ENCODE measurements at regions not wholly inside any gene's neighbourhood (a gene's known extent, or its start where the extent isn't known, plus 50 kb on each side); places are given as distances from the start of the nearest gene placed in this dataset.

- Histone ChIP-seq H3K4me1 (ENCODE audit: insufficient read depth, low read length, severe bottlenecking) (peaks cover 8% of the 10 kb centered on the region), H2AFZ (ENCODE audit: low read length) (no peak overlapping the region), H3K4me3 (ENCODE audit: low read depth, low read length, poor library complexity, severe bottlenecking) (no peak overlapping the region), H3K79me2 (ENCODE audit: insufficient read depth, low read length) (no peaks in the 10 kb centered on the region), H3K9me3 (ENCODE audit: low read length) (no peaks in the 10 kb centered on the region), H3F3A (ENCODE audit: insufficient read depth, low read length) (no peaks in the 10 kb centered on the region), H3K27me3 (ENCODE audit: insufficient read depth, low read length) (no peaks in the 10 kb centered on the region), H3K9ac (ENCODE audit: low read length) (no peak overlapping the region), H4K20me1 (ENCODE audit: insufficient read depth, low read length) (no peaks in the 10 kb centered on the region), H3K4me2 (ENCODE audit: low read length) (no peak overlapping the region), H3K27ac (ENCODE audit: low read depth, low read length, poor library complexity, severe bottlenecking) (no peak overlapping the region), H3K36me3 (ENCODE audit: insufficient read depth, low read length) (no peaks in the 10 kb centered on the region), H3K9me2 (ENCODE audit: low read depth, low read length) (no peaks in the 10 kb centered on the region)
- TF ChIP-seq EZH2 (IDR thresholded peaks at IDR 0.05; ENCODE audit: borderline replicate concordance, low read length), result no peak
- TF ChIP-seq CTCF (IDR thresholded peaks at IDR 0.05; ENCODE audit: low read length), result no peak
Observed at GRCh38 chr22:22187299-22187698, 57.3 kb upstream of the VPREB1 start.

GRCh38 chr22:22185844-22186499 is 58.6 kb upstream of the VPREB1 start:
- Histone ChIP-seq H3K27me3 (ENCODE audit: insufficient read depth, low read length) (no peaks in the 10 kb centered on the region), H3K4me1 (ENCODE audit: insufficient read depth, low read length, severe bottlenecking) (peaks cover 9% of the 10 kb centered on the region), H3K9me2 (ENCODE audit: low read depth, low read length) (no peaks in the 10 kb centered on the region), H3K27ac (ENCODE audit: low read depth, low read length, poor library complexity, severe bottlenecking) (no peak overlapping the region), H4K20me1 (ENCODE audit: insufficient read depth, low read length) (no peaks in the 10 kb centered on the region), H3K9ac (ENCODE audit: low read length) (no peak overlapping the region), H3K4me3 (ENCODE audit: low read depth, low read length, poor library complexity, severe bottlenecking) (no peak overlapping the region), H3K4me2 (ENCODE audit: low read length) (no peak overlapping the region), H3K9me3 (ENCODE audit: low read length) (no peaks in the 10 kb centered on the region), H3K36me3 (ENCODE audit: insufficient read depth, low read length) (no peaks in the 10 kb centered on the region), H2AFZ (ENCODE audit: low read length) (no peak overlapping the region), H3F3A (ENCODE audit: insufficient read depth, low read length) (no peaks in the 10 kb centered on the region), H3K79me2 (ENCODE audit: insufficient read depth, low read length) (no peaks in the 10 kb centered on the region)
- TF ChIP-seq CTCF (IDR thresholded peaks at IDR 0.05; ENCODE audit: low read length) (no peak), EZH2 (IDR thresholded peaks at IDR 0.05; ENCODE audit: borderline replicate concordance, low read length) (no peak)

GRCh38 chr22:22185217-22185616 is 59.4 kb upstream of the VPREB1 start:
- no peaks in the 10 kb centered on the region for H3K36me3 ChIP-seq (ENCODE audit: insufficient read depth, low read length)
- H3K9me3 ChIP-seq (ENCODE audit: low read length), result no peaks in the 10 kb centered on the region
- no peaks in the 10 kb centered on the region for H4K20me1 ChIP-seq (ENCODE audit: insufficient read depth, low read length)
- H3K27ac ChIP-seq (ENCODE audit: low read depth, low read length, poor library complexity, severe bottlenecking), result no peak overlapping the region
- no peaks in the 10 kb centered on the region for H3F3A ChIP-seq (ENCODE audit: insufficient read depth, low read length)
- no peaks in the 10 kb centered on the region for H3K79me2 ChIP-seq (ENCODE audit: insufficient read depth, low read length)
- no peaks in the 10 kb centered on the region for H3K27me3 ChIP-seq (ENCODE audit: insufficient read depth, low read length)
- no peak overlapping the region for H3K4me3 ChIP-seq (ENCODE audit: low read depth, low read length, poor library complexity, severe bottlenecking)
- H3K4me2 ChIP-seq (ENCODE audit: low read length), result no peak overlapping the region
- TF ChIP-seq CTCF (IDR thresholded peaks at IDR 0.05; ENCODE audit: low read length), result no peak
- TF ChIP-seq EZH2 (IDR thresholded peaks at IDR 0.05; ENCODE audit: borderline replicate concordance, low read length), result no peak
- H3K4me1 ChIP-seq (ENCODE audit: insufficient read depth, low read length, severe bottlenecking), result peaks cover 9% of the 10 kb centered on the region
- no peaks in the 10 kb centered on the region for H3K9me2 ChIP-seq (ENCODE audit: low read depth, low read length)
- H2AFZ ChIP-seq (ENCODE audit: low read length), result no peak overlapping the region
- no peak overlapping the region for H3K9ac ChIP-seq (ENCODE audit: low read length)

Data from OCI-LY1 (cell line).